ES-I3 (cell line): ENCODE measurements at regions not wholly inside any gene's neighbourhood (a gene's known extent, or its start where the extent isn't known, plus 50 kb on each side); places are given as distances from the start of the nearest gene placed in this dataset.

Experiments used
- H3K36me3 ChIP-seq: 2 replicates; pipeline ENCODE4 v1.6.1; 2013; ENCODE audit warnings: mild to moderate bottlenecking, low read length, control low read depth, moderate library complexity; ENCODE audit not compliant: insufficient read depth
- H3K4me1 ChIP-seq: 2 replicates; pipeline ENCODE4 v1.6.1; 2013; ENCODE audit warnings: mild to moderate bottlenecking, control low read depth, low read length; ENCODE audit not compliant: insufficient read depth
- H3K9ac ChIP-seq: 2 replicates; pipeline ENCODE4 v1.6.1; 2013; ENCODE audit warnings: low read depth, mild to moderate bottlenecking, low read length, moderate library complexity
- H3K9me3 ChIP-seq: 2 replicates; pipeline ENCODE4 v1.6.1; 2013; ENCODE audit warnings: mild to moderate bottlenecking, low read length, moderate library complexity; ENCODE audit not compliant: control insufficient read depth, insufficient read depth

DNA sequence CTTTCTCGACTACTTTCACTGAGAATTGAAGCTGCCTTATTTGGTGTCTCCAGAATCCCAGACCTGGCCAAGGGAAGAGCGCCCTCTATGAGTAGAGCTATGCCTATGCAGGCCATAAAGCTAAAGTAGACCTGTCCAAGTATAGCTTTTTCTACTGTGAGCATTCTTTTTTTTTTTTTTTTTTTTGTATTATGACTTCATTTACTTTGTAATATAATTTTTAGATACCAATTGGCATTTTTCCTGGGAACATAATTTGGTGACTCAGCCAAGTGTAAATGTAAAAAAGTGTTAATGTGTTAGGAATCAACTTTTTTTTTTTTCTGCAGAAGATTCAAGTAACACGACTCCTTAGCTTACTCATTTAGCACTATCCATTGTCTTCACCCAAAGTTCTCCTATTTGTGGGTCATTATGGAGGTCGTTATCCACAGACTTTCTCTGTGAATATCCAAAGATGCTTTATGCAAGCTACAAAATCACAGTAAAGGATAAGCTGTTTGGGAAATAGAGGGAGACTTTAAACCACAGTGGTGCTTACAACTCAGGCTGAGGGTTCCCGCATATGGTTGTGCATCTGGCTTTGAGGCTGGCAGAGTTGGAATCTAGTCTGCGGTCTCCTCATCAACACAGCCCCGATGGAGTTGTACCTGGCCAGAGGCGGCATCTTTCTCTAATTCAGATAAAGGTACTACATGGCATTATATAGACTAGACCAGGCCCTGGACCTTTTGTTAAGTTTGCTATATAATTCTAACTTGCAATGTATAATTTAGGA is 1040.2 kb upstream of the SORCS1 start:
- H3K36me3 ChIP-seq: no peaks in the 10 kb centered on the region
- no peaks in the 10 kb centered on the region for H3K4me1 ChIP-seq
- no peaks in the 10 kb centered on the region for H3K9me3 ChIP-seq
- H3K9ac ChIP-seq: no peak overlapping the region

DNA sequence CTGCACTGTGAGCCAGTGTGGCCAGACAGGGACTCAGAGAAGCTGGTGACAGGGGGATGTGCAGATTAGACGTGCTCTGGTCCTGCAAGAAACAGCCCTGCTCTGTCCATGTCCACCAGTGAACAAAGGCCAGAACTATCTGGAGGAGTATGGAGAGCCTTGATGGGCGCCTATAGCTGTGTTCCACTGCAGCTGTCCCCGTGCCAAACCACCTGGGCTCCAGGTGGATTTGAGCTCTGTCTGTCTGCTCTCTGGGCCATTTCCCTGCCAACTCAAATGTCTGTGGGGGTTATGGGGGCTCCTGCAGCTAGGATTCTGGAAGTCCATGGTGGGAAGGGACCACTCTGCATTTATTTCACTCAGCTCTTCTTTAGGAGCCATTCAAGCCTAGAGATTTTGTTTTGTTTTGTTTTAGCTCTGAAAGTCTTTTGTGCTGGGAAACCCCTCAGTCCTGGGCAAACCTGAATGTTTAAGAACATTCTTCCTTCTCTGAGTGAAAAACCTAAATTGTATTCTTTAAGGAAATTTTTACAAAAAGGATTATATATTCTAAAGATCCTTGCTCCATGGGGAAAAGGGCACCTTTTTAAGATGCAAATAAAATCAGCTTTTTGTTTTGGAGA is 1039.5 kb upstream of the SORCS1 start:
- no peaks in the 10 kb centered on the region for H3K36me3 ChIP-seq
- H3K4me1 ChIP-seq: no peaks in the 10 kb centered on the region
- H3K9me3 ChIP-seq: no peaks in the 10 kb centered on the region
- no peak overlapping the region for H3K9ac ChIP-seq

DNA sequence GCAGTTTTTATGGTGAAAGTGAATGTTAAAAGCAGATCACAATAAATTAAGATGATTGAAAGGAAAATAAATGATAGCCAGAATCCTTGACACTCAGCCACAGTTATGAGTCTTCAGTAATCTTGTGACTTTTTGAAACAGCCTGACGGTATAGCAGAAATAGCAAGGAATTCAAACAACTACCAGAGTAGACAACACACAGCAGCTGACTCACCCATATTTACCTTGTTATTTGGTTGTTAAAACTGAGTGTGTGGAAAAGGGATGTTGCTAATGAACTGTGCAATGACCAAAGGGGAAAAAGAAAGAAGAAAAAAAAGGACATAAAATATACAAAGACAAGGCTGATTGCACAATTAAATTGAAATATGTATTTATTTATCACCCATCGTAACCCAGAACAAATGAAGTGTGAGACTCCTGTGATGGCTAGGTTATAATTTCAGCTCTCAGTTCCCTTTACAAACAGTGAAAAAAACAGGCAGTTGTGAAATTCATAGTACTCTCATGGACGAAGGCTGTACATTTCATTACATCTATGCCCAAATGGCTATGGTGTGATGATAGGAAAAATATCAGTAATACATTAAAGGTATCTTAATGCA is 1023.0 kb upstream of the SORCS1 start:
- no peak overlapping the region for H3K9ac ChIP-seq
- H3K36me3 ChIP-seq: no peaks in the 10 kb centered on the region
- H3K9me3 ChIP-seq: no peaks in the 10 kb centered on the region
- H3K4me1 ChIP-seq: no peaks in the 10 kb centered on the region

DNA sequence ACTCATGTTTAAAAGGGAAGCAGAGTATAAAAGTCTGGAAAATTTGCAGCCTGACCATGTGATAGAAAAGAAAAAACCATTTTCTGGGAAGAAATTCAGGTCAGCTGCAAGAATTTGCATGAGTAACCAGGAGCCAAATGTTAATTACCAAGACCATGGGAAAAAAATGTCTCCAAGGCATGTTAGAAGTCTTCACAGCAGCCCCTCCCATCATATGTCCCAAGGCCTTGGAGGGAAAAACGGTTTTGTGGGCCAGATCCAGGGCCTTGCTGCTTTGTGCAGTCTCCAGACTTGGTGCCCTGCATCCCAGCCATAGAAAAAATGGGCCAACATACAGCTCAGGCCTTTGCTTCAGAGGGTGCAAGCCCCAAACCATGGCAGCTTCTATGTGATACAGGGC is 1019.6 kb upstream of the SORCS1 start:
- H3K9ac ChIP-seq: no peak overlapping the region
- no peaks in the 10 kb centered on the region for H3K9me3 ChIP-seq
- H3K4me1 ChIP-seq: no peaks in the 10 kb centered on the region
- H3K36me3 ChIP-seq: no peaks in the 10 kb centered on the region

DNA sequence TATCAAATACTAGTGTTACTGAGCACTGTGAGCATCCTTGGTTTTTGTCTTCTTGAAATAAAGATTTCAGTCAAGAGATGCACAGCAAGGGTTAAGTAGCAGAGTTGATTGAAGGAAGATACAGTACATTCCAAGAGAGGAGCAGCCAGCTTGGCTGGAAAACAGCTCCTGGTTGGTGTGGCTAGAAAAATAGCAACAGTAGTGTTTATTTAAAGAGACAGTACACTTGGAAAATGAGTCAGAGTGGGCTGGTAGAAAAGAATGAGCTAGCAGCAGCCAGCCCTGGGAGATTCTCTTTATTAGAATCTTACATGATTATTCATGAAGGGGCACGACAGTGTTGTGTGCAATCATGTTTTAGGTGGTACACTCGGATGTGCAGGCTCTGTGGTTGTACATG is 1016.4 kb upstream of the SORCS1 start:
- H3K4me1 ChIP-seq: no peaks in the 10 kb centered on the region
- no peaks in the 10 kb centered on the region for H3K9me3 ChIP-seq
- no peaks in the 10 kb centered on the region for H3K36me3 ChIP-seq
- H3K9ac ChIP-seq: no peak overlapping the region

DNA sequence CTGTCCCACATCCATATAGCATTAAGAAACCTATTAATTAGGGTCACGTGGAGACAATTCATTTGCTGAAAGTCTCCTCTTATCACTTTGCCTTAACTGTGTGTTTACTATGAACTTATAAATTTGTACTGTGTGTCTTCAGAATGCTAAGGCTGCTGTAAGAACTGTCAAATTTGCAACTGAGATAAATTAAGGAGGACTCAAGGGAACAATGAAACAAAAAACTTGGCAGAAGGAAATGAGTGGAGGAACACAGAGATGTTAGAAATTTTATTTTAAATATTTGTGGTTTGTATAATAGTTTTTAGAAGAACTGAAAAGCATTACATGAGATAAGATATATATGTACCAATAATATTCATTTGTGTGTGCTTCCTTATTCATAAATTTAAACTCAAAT is 1005.3 kb upstream of the SORCS1 start:
- Histone ChIP-seq H3K36me3 (no peaks in the 10 kb centered on the region), H3K9me3 (no peaks in the 10 kb centered on the region), H3K4me1 (no peaks in the 10 kb centered on the region), H3K9ac (no peak overlapping the region)

DNA sequence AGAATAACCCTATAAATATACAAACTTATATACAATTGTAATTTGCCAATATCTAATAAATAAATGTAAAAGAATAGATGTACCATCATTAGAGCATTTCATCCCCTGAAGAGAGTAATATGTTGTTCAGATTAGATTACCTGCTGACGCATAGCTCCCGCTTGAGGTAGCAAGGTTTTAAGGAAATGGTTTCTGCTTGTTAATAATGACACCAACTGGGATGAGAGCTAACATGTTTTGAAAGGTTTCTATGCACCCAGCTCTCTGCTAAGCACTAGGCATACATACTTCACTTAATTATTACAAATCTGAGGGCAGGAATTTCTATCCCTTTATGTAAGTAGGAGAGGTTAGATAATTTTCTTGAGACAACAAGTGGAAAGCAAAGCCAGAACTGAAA is 1003.3 kb upstream of the SORCS1 start:
- Histone ChIP-seq H3K9ac (no peak overlapping the region), H3K9me3 (no peaks in the 10 kb centered on the region), H3K36me3 (no peaks in the 10 kb centered on the region), H3K4me1 (no peaks in the 10 kb centered on the region)

DNA sequence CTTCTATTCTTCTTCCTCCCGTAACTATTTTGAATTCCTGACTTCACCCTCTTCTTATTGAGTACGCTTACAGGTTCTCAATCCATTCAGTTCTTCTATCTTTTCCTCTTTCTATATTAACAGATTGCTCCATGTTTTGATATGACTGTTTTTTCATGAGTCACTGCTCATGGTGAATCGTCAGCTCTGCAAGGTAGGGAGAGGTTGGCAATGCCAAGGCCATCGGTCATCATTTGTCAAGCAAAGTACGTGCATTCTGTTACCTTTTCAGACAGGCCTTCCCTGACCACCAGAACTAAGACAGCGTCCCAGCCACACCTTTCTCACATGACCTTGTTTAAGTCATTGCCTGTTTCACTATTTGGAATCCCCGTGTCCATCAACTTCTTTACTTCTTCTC is 1001.9 kb upstream of the SORCS1 start:
- Histone ChIP-seq H3K9me3 (no peaks in the 10 kb centered on the region), H3K9ac (no peak overlapping the region), H3K4me1 (no peaks in the 10 kb centered on the region), H3K36me3 (no peaks in the 10 kb centered on the region)

DNA sequence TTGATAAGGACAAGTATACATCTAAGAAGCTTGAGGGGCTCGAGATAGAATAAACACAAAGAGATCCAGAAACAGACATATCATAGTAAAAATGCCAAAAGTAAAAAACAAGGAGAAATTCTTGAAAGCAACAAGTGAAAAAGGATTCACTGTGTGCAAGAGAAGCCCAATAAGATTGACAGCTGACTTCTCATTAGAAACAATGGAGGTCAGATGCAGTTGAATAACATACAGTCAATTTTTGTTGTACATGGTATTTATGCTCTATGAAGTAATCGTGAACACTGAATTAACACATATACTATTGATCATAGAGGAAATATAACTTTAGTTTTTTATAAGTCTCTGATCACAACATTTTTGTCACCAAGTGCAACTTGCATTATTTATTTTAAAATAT is 982.8 kb upstream of the SORCS1 start:
- Histone ChIP-seq H3K9ac (no peak overlapping the region), H3K36me3 (no peaks in the 10 kb centered on the region), H3K9me3 (no peaks in the 10 kb centered on the region), H3K4me1 (peaks cover 12% of the 10 kb centered on the region; the same call in 1 of the 2 replicates)

DNA sequence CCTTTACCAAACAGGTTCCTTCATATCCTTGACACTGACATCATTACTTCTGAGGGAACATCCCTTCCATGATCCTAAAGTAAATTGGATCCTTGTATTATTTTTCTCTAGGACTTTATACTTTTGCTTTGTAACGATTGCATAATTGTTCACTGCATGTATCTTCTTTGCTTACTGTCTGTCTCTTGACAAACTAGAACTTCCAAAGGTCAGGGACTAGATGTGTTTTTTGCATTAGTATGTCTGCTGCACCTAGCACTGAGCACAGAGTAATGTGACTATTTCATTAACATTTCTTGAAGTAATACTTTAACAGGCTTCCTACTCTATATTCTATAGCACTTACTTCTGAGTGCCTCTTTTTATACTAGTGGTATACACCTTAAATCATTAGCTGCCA is 976.6 kb upstream of the SORCS1 start:
- H3K4me1 ChIP-seq: no peaks in the 10 kb centered on the region
- no peaks in the 10 kb centered on the region for H3K36me3 ChIP-seq
- no peak overlapping the region for H3K9ac ChIP-seq
- H3K9me3 ChIP-seq: no peaks in the 10 kb centered on the region

DNA sequence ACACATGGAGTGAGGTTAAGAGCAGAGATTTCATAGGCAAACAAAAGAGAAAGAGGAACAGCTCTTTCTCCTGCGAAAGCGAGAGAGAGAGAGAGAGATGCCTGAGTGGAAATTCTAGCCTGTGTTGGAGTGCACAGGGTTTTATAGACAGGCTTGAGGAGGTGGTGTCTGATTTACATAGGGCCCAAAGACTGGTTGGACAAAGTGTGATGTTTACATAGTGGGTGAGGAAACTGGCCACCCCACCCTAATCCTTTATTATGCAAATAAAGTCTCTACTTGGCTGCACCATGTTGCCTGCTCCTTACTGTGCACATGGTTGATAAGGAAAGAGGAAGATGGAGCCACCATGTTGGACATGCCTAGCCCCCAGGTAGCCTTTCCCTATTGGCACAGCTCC is 967.8 kb upstream of the SORCS1 start:
- H3K4me1 ChIP-seq: 0 out of 2 replicates have a peak, but pooled peaks cover 5% of the 10 kb centered on the region
- no peaks in the 10 kb centered on the region for H3K36me3 ChIP-seq
- H3K9me3 ChIP-seq: no peaks in the 10 kb centered on the region
- no peak overlapping the region for H3K9ac ChIP-seq

DNA sequence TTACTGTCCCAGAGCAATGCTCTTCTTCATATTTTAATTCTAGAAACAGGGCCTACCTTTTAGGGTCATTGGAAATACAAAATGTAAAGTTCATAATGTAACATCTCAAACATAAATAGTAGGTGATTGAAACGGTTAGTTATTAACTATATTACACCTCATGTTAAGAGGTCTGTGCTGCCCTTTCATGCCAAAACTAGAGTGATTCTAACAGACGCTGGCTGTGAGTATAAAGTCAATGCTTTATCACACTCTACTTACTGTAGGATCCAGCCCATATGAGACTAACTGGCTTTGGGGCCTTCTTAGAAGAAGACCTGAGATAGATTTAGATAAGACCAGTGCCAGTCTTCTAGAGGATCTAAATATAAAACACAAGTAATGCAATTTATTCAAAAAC is 966.1 kb upstream of the SORCS1 start:
- H3K4me1 ChIP-seq: 0 out of 2 replicates have a peak, but pooled peaks cover 5% of the 10 kb centered on the region
- H3K36me3 ChIP-seq: no peaks in the 10 kb centered on the region
- no peak overlapping the region for H3K9ac ChIP-seq
- H3K9me3 ChIP-seq: no peaks in the 10 kb centered on the region

DNA sequence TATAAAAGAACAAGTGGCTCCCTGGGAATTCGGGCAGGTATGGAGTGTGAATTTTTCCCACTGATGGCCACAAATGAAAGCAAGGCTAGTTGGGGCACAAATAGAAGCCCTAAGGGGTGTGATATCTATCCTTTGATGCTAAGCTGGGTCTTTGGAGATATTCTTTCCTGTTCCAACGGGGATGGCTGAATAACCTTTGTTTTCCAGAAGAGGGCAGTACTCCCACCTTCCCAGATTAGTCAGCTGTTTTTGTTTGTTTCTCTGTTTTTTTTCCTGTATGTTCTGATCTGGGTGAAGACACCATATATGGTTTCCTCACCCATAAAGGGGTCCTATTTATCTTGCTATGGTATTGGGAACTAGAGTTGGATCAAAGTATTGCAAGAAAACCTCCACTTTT is 947.7 kb upstream of the SORCS1 start:
- Histone ChIP-seq H3K4me1 (no peaks in the 10 kb centered on the region; the same call in 1 of the 2 replicates), H3K36me3 (no peaks in the 10 kb centered on the region), H3K9me3 (no peaks in the 10 kb centered on the region), H3K9ac (no peak overlapping the region)

DNA sequence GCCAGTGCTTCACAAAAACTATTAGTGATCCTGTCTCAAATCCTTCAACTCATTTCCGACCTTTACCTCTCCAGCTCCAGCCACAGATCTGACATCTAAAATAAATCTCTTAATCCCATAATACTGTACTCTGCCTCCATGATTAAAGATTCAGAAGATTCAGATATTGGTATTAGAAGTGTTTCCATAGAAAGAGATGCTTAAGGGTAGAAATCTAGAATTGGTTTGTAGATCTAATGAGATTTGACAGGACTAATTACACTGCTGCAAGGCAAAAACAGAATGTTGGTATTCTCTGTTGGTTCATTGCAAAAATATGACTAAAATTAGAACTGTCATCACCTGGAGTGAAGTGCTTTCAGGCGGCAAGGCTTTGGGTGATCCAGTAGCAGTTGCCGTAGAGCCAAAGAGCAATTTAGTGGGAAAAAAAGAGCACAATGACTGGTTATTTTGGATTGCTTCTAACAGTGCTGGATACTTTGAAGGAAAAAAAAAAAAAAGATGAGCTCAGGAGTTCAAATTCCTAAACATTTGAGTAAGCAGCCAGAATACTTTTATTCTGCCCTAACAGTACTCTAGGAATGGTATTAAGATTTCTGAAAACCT is 940.1 kb upstream of the SORCS1 start:
- Histone ChIP-seq H3K9ac (no peak overlapping the region), H3K9me3 (no peaks in the 10 kb centered on the region), H3K4me1 (no peaks in the 10 kb centered on the region; the same call in 1 of the 2 replicates), H3K36me3 (no peaks in the 10 kb centered on the region)

DNA sequence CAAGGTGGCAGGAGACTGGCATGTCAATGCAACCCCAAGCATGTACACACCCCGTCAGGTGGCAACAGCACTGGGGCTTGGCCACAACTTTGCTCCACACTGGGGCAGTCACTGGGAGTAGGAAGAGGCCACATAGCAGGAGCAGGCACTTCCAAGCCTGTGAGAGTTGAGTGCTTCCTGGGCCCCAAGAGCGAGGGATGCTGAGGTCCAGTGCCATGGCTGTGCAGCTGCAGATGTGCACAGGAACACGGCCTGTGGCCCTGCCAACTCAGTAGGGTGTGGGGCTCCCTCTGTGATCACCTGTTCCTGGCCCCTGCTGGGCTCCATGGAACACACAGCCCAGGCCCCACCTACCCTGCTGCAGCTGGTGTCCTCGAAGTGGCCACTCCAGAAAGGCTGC is 932.8 kb upstream of the SORCS1 start:
- H3K9ac ChIP-seq: no peak overlapping the region
- H3K9me3 ChIP-seq: no peaks in the 10 kb centered on the region
- H3K4me1 ChIP-seq: no peaks in the 10 kb centered on the region
- no peaks in the 10 kb centered on the region for H3K36me3 ChIP-seq
